K562 (cell line): ENCODE measurements at regions not wholly inside any gene's neighbourhood (a gene's known extent, or its start where the extent isn't known, plus 50 kb on each side); places are given as distances from the start of the nearest gene placed in this dataset.

Experiments
- ATAC-seq: fragments of 200-7000 bp; cut with Tn5 transposase; 3 replicates; pipeline ENCODE4 v1.9.1; 2020; ENCODE audit warnings: moderate library complexity
- BruUV-seq: library from RNA; stranded (reverse); fragments of 400-500 nt; replicated peaks from 2 replicates; lab custom pipeline; 2021; lab: Mats Ljungman, UMichigan
- CTCF ChIA-PET: fragments of 300-600 bp; formaldehyde crosslinking; extraction: SDS; loops from one replicate; lab custom pipeline; 2021; ENCODE audit warnings: low intra/inter-chr PET ratio; lab: Yijun Ruan, JAX
- POLR2A ChIA-PET: fragments of 300-600, 350-650 bp; sonication (Branson Sonifier 250); formaldehyde crosslinking; extraction: SDS; loops from one replicate; lab custom pipeline; 2021; ENCODE audit warnings: antibody characterized with exemption, inconsistent platforms; lab: Yijun Ruan, JAX
- DNase-seq, 4 experiments: peaks; one replicate each; pipeline versions ENCODE4 v3.0.0 to v3.0.0-alpha.2; 2011 to 2018; ENCODE audit warnings: low spot score in 3 of 4, mixed read lengths in 3 of 4; ENCODE audit errors: extremely low read depth in 1 of 4
- FAIRE-seq: peaks from 2 replicates; lab custom pipeline; 2011; peaks lifted over from hg19 to GRCh38; lab: Jason Lieb, UNC
- H2AFZ ChIP-seq: 2 replicates; pipeline ENCODE4 v1.6.0; 2011; ENCODE audit warnings: low read depth, low read length, control low read depth, inconsistent platforms
- H3K27ac ChIP-seq: fragments of 200-600 bp; 3 replicates; pipeline ENCODE4 v1.8.0; 2011; ENCODE audit warnings: low read depth, mild to moderate bottlenecking, control low read depth, inconsistent platforms, low read length, moderate library complexity, mixed read lengths; ENCODE audit errors: extremely low read depth
- H3K27me3 ChIP-seq, 2 experiments: fragments of 300-600 bp in 1 of 2; 2 replicates in 1 of 2; 3 replicates in 1 of 2; pipeline versions ENCODE4 v1.6.0 to v1.8.0; 2011; ENCODE audit warnings: inconsistent platforms in 2 of 2, low read length in 2 of 2, mild to moderate bottlenecking in 1 of 2, mixed read lengths in 1 of 2, moderate library complexity in 1 of 2; ENCODE audit not compliant: control insufficient read depth in 2 of 2, insufficient read depth in 2 of 2
- H3K36me3 ChIP-seq: fragments of 300-600 bp; 3 replicates; pipeline ENCODE4 v1.8.0; 2011; ENCODE audit warnings: mild to moderate bottlenecking, low read length, inconsistent platforms; ENCODE audit not compliant: control insufficient read depth, insufficient read depth
- H3K4me1 ChIP-seq, 2 experiments: fragments of 200-600 bp in 1 of 2; replicated peaks in 1 of 2; 2 replicates in 1 of 2; 3 replicates in 1 of 2; pipeline versions ENCODE4 v1.5.1 to v1.8.0; 2011; ENCODE audit warnings: inconsistent platforms in 2 of 2, low read length in 2 of 2, mild to moderate bottlenecking in 1 of 2, mixed read lengths in 1 of 2, moderate library complexity in 1 of 2; ENCODE audit not compliant: control insufficient read depth in 2 of 2, insufficient read depth in 2 of 2
- H3K4me2 ChIP-seq: 2 replicates; pipeline ENCODE4 v1.6.1; 2011; ENCODE audit warnings: low read length, control low read depth, inconsistent platforms, mixed read lengths; ENCODE audit not compliant: insufficient read depth
- H3K4me3 ChIP-seq: fragments of 200-600 bp; sonication (generic), shearing (Covaris generic); 2 replicates; pipeline ENCODE4 v1.5.1; 2016; ENCODE audit warnings: control low read depth, inconsistent platforms
- H3K79me2 ChIP-seq: fragments of 200-600 bp; 3 replicates; pipeline ENCODE4 v1.8.0; 2011; ENCODE audit warnings: low read length, inconsistent platforms; ENCODE audit not compliant: control insufficient read depth, insufficient read depth
- H3K9ac ChIP-seq, 2 experiments: 2 replicates each; pipeline versions ENCODE4 v1.6.0 to v1.6.1; 2011; ENCODE audit warnings: low read depth in 2 of 2, low read length in 2 of 2, control low read depth in 1 of 2, inconsistent platforms in 1 of 2, mild to moderate bottlenecking in 1 of 2, mixed read lengths in 1 of 2; ENCODE audit not compliant: insufficient read depth in 1 of 2
- H3K9me1 ChIP-seq: one replicate; pipeline ENCODE4 v1.6.0; 2011; ENCODE audit warnings: inconsistent platforms, mild to moderate bottlenecking, low read length, moderate library complexity; ENCODE audit not compliant: control insufficient read depth, insufficient read depth
- H3K9me3 ChIP-seq: replicated peaks from 2 replicates; pipeline ENCODE4 v1.5.1; 2011; ENCODE audit warnings: low read depth, low read length, inconsistent platforms; ENCODE audit not compliant: control insufficient read depth, insufficient read depth
- H4K20me1 ChIP-seq: replicated peaks from 2 replicates; pipeline ENCODE4 v1.6.1; 2011; ENCODE audit warnings: low read length, inconsistent platforms, mixed read lengths; ENCODE audit not compliant: control insufficient read depth, insufficient read depth
- ATF3 ChIP-seq, 2 experiments: fragments of 450-650 bp in 1 of 2; sonication (generic) in 1 of 2; formaldehyde crosslinking in 1 of 2; IDR thresholded peaks in 1 of 2; conservative IDR thresholded peaks in 1 of 2; 2 replicates each; pipeline versions ENCODE4 v1.6.1 to v1.8.1; 2016 to 2023; ENCODE audit warnings: mild to moderate bottlenecking in 2 of 2, moderate library complexity in 2 of 2, inconsistent platforms in 1 of 2, missing genetic modification reagents in 1 of 2
- C11orf30 ChIP-seq: fragments of 450-650 bp; IDR thresholded peaks from 2 replicates; pipeline ENCODE4 v1.6.1; 2016; ENCODE audit warnings: low read depth, mild to moderate bottlenecking
- CEBPB ChIP-seq: fragments of 450-650 bp; IDR thresholded peaks from 2 replicates; pipeline ENCODE4 v1.6.1; 2016; ENCODE audit warnings: missing genetic modification characterization, missing compliant biosample characterization
- CEBPG ChIP-seq, 3 experiments: fragments of 200-800 bp in 1 of 3; sonication (Bioruptor generic) in 1 of 3; sonication (generic) in 1 of 3; formaldehyde crosslinking in 1 of 3; IDR thresholded peaks in 2 of 3; conservative IDR thresholded peaks in 1 of 3; 2 replicates each; pipeline versions ENCODE4 v1.6.1 to v1.8.0; 2016 to 2022; ENCODE audit warnings: missing compliant biosample characterization in 2 of 3, missing genetic modification characterization in 2 of 3, mild to moderate bottlenecking in 1 of 3, missing genetic modification reagents in 1 of 3
- GATAD2B ChIP-seq: fragments of 450-650 bp; IDR thresholded peaks from 2 replicates; pipeline ENCODE4 v1.6.1; 2017; ENCODE audit warnings: mild to moderate bottlenecking, borderline replicate concordance
- KAT2B ChIP-seq: IDR thresholded peaks from one replicate; pipeline ENCODE4 v1.6.1; 2012; ENCODE audit warnings: low read depth, mild to moderate bottlenecking, control low read depth, inconsistent platforms, low read length, moderate library complexity
- MAFF ChIP-seq: IDR thresholded peaks from 2 replicates; pipeline ENCODE4 v1.6.1; 2012; ENCODE audit warnings: low read length, improper control_type of control experiment
- SRF ChIP-seq, 2 experiments: fragments of 250-450, 450-650 bp in 1 of 2; sonication (Bioruptor Pico) in 1 of 2; sonication (generic) in 1 of 2; formaldehyde crosslinking; IDR thresholded peaks; 2 replicates each; pipeline versions ENCODE4 v1.5.0 to v1.5.1; 2020 to 2022; ENCODE audit warnings: mild to moderate bottlenecking in 1 of 2, missing genetic modification reagents in 1 of 2
- THRB ChIP-seq: fragments of 450-650 bp; formaldehyde crosslinking; conservative IDR thresholded peaks from 2 replicates; pipeline ENCODE4 v1.4.0; 2022; ENCODE audit warnings: mild to moderate bottlenecking, missing genetic modification characterization
- ZNF316 ChIP-seq: fragments of 450-650 bp; IDR thresholded peaks from 2 replicates; pipeline ENCODE4 v1.6.1; 2016
- WGBS: fragments of 100-300 bp; shearing (Covaris generic); methylation state at CpG from one replicate; pipeline ENCODE4 v1.1.6; 2016; ENCODE audit warnings: low coverage, mixed read lengths; ENCODE audit not compliant: insufficient coverage; ENCODE audit errors: missing lambda C conversion rate; 5-methylcytosine and 5-hydroxymethylcytosine counted together
- in situ Hi-C: fragments of 300-500 bp; cut with MboI; formaldehyde crosslinking; loops from 4 replicates; pipeline ENCODE4 v1.15.0; 2018; ENCODE audit warnings: inconsistent platforms, mixed read lengths
- intact Hi-C: fragments of 100-400 bp; cut with micrococcal nuclease; formaldehyde crosslinking; loops from 2 replicates; pipeline ENCODE4 v1.14.2; 2022

- TF ChIP-seq THRB (CRISPR knock-in tag) (no peak), SRF (CRISPR knock-in tag; IDR thresholded peaks at IDR 0.05) (no peak), ATF3 (IDR thresholded peaks at IDR 0.05) (no peak), ATF3 (CRISPR knock-in tag; conservative IDR thresholded peaks at IDR 0.05) (no peak)
Observed at GRCh38 chr6:87822011-87822410, 120.0 kb upstream of the AKIRIN2 start (continued).

- BruUV-seq: no TSS peak
- TF ChIP-seq C11orf30 (peak; percentile 25; the same call in 1 of the 2 replicates), GATAD2B (no peak), CEBPG (CRISPR knock-in tag; IDR thresholded peaks at IDR 0.05) (no peak), CEBPG (tag; conservative IDR thresholded peaks at IDR 0.05 in 1 of 2, IDR thresholded peaks at IDR 0.05 in 1 of 2) (0 out of 4 replicates have a peak, but pooled peaks of 1 of the 2 experiments have one; percentile 6), MAFF (0 out of 2 replicates have a peak, but pooled peaks have one; percentile 3), ZNF316 (peak; percentile 34; the same call in 1 of the 2 replicates), CEBPB (tag) (peak; percentile 47), KAT2B (no peak)
- TF ChIP-seq, all 486 proteins: peak for 5
- H3K9ac ChIP-seq: no peak overlapping the region
- FAIRE-seq (no peak), ATAC-seq (no peak), DNase-seq (no peak)
- CTCF ChIA-PET: no interaction called here
- intact Hi-C loops (no loop called here), in situ Hi-C loops (no loop called here)
- no peaks in the 10 kb centered on the region for H3K9me1 ChIP-seq
- no peak overlapping the region for H3K4me3 ChIP-seq
- no peaks in the 10 kb centered on the region for H3K9me3 ChIP-seq
- no peaks in the 10 kb centered on the region for H3K36me3 ChIP-seq
- POLR2A ChIA-PET: no interaction called here
- no peaks in the 10 kb centered on the region for H4K20me1 ChIP-seq
- peaks cover 8 to 13% of the 10 kb centered on the region in 2 experiments; a peak in 3 of 5 replicates for H3K27me3 ChIP-seq
- no peak overlapping the region for H3K4me2 ChIP-seq
- no peak overlapping the region for H2AFZ ChIP-seq
- H3K27ac ChIP-seq: no peak overlapping the region
- no peaks in the 10 kb centered on the region for H3K4me1 ChIP-seq
- 1% methylated on average over 7 of the region's 7 CpGs for WGBS
- H3K79me2 ChIP-seq: no peaks in the 10 kb centered on the region
Observed at GRCh38 chr6:87820343-87820984, 118.4 kb upstream of the AKIRIN2 start.
